ENCODE measurements at regions not wholly inside any gene's neighbourhood (a gene's known extent, or its start where the extent isn't known, plus 50 kb on each side); places are given as distances from the start of the nearest gene placed in this dataset.

GRCh38 chr9:32319312-32319929 is 65.0 kb upstream of the ACO1 start:
- TF ChIP-seq CTCF (IDR thresholded peaks at IDR 0.05): no peak

- no peak for TF ChIP-seq CTCF (IDR thresholded peaks at IDR 0.05)
These were observed 61.8 kb upstream of the ACO1 start for GRCh38 chr9:32322622-32323021.

- no peak for TF ChIP-seq CTCF (IDR thresholded peaks at IDR 0.05)
These were observed 58.3 kb upstream of the ACO1 start for GRCh38 chr9:32326146-32326545.

- TF ChIP-seq CTCF (IDR thresholded peaks at IDR 0.05): no peak
These were observed 53.2 kb upstream of the ACO1 start for GRCh38 chr9:32331240-32331639.

GRCh38 chr9:32334112-32334511 is 50.3 kb upstream of the ACO1 start:
- TF ChIP-seq CTCF (IDR thresholded peaks at IDR 0.05): no peak; the same call in 1 of the 2 replicates
